KBM-7 (cell line): ENCODE measurements at regions not wholly inside any gene's neighbourhood (a gene's known extent, or its start where the extent isn't known, plus 50 kb on each side); places are given as distances from the start of the nearest gene placed in this dataset.

ENCODE experiments used
- DNase-seq: peaks from one replicate; pipeline ENCODE4 v3.0.0-alpha.2; 2015
- in situ Hi-C: fragments of 300-500 bp; cut with MboI; formaldehyde crosslinking; loops from 2 replicates; pipeline ENCODE4 v1.14.3; 2020; ENCODE audit warnings: low sequenced_read_pairs, low pct_unique_long_range_greater_than_20kb, mixed read lengths

GRCh38 chr1:106814418-106814817 lies 242.1 kb upstream of the PRMT6 start:
- in situ Hi-C loops: no loop called here
- no peak for DNase-seq

- no peak for DNase-seq
- in situ Hi-C loops: no loop called here
Measured at GRCh38 chr1:106817575-106817974, 238.9 kb upstream of the PRMT6 start.

- DNase-seq: no peak
- in situ Hi-C loops: no loop called here
Measured at GRCh38 chr1:106831511-106831910, 225.0 kb upstream of the PRMT6 start.

GRCh38 chr1:106836708-106837107 lies 219.8 kb upstream of the PRMT6 start:
- in situ Hi-C loops: no loop called here
- DNase-seq: no peak

GRCh38 chr1:106843518-106843917 lies 213.0 kb upstream of the PRMT6 start:
- DNase-seq: no peak
- in situ Hi-C loops: no loop called here

- in situ Hi-C loops: no loop called here
- DNase-seq: no peak
Measured at GRCh38 chr1:106846656-106847055, 209.8 kb upstream of the PRMT6 start.

- in situ Hi-C loops: no loop called here
- DNase-seq: no peak
Measured at GRCh38 chr1:106861110-106861509, 195.4 kb upstream of the PRMT6 start.

GRCh38 chr1:106868828-106869227 lies 187.6 kb upstream of the PRMT6 start:
- no peak for DNase-seq
- in situ Hi-C loops: no loop called here

- no peak for DNase-seq
- in situ Hi-C loops: no loop called here
Measured at GRCh38 chr1:106875622-106876021, 180.9 kb upstream of the PRMT6 start.

GRCh38 chr1:106876384-106876783 lies 180.1 kb upstream of the PRMT6 start:
- in situ Hi-C loops: no loop called here
- DNase-seq: no peak

GRCh38 chr1:106879538-106879937 lies 176.9 kb upstream of the PRMT6 start:
- no peak for DNase-seq
- in situ Hi-C loops: no loop called here

GRCh38 chr1:106880226-106880625 lies 176.2 kb upstream of the PRMT6 start:
- in situ Hi-C loops: no loop called here
- no peak for DNase-seq

- no peak for DNase-seq
- in situ Hi-C loops: no loop called here
Measured at GRCh38 chr1:106883208-106883607, 173.3 kb upstream of the PRMT6 start.

- in situ Hi-C loops: no loop called here
- DNase-seq: no peak
Measured at GRCh38 chr1:106889059-106889458, 167.4 kb upstream of the PRMT6 start.

- in situ Hi-C loops: no loop called here
- DNase-seq: no peak
Measured at GRCh38 chr1:106889583-106889982, 166.9 kb upstream of the PRMT6 start.

GRCh38 chr1:106897976-106898375 lies 158.5 kb upstream of the PRMT6 start:
- DNase-seq: no peak
- in situ Hi-C loops: no loop called here

- in situ Hi-C loops: no loop called here
- no peak for DNase-seq
Measured at GRCh38 chr1:106899644-106900043, 156.8 kb upstream of the PRMT6 start.

GRCh38 chr1:106907795-106908194 lies 148.7 kb upstream of the PRMT6 start:
- in situ Hi-C loops: no loop called here
- no peak for DNase-seq

GRCh38 chr1:106908689-106909088 lies 147.8 kb upstream of the PRMT6 start:
- no peak for DNase-seq
- in situ Hi-C loops: no loop called here

GRCh38 chr1:106910798-106911197 lies 145.7 kb upstream of the PRMT6 start:
- in situ Hi-C loops: no loop called here
- DNase-seq: no peak

GRCh38 chr1:106912131-106912530 lies 144.3 kb upstream of the PRMT6 start:
- DNase-seq: no peak
- in situ Hi-C loops: no loop called here

GRCh38 chr1:106921186-106921585 lies 135.3 kb upstream of the PRMT6 start:
- DNase-seq: no peak
- in situ Hi-C loops: no loop called here
